GM12878 (cell line): ENCODE measurements at regions not wholly inside any gene's neighbourhood (a gene's known extent, or its start where the extent isn't known, plus 50 kb on each side); places are given as distances from the start of the nearest gene placed in this dataset.

Experiments used
- ATAC-seq: fragments of 200-7000 bp; cut with Tn5 transposase; 3 replicates; pipeline ENCODE4 v1.9.1; 2020; ENCODE audit warnings: mild to moderate bottlenecking, moderate library complexity
- BruUV-seq: library from RNA; stranded (reverse); fragments of 400-500 nt; replicated peaks from 2 replicates; lab custom pipeline; 2021; lab: Mats Ljungman, UMichigan
- CTCF ChIA-PET: fragments of 300-600 bp; sonication (Branson Sonifier 250); formaldehyde crosslinking; extraction: SDS; loops from one replicate; lab custom pipeline; 2021; ENCODE audit warnings: inconsistent platforms; lab: Yijun Ruan, JAX
- POLR2A ChIA-PET: fragments of 350-600 bp; formaldehyde crosslinking; extraction: SDS; loops from one replicate; lab custom pipeline; 2021; ENCODE audit warnings: inconsistent platforms; lab: Charles Lee
- RAD21 ChIA-PET: fragments of 300-600 bp; sonication (Branson Sonifier 250); formaldehyde crosslinking; loops from one replicate; lab custom pipeline; 2023; ENCODE audit warnings: antibody characterized with exemption; ENCODE audit not compliant: unreplicated experiment; lab: Charles Lee
- SMC1A ChIA-PET: fragments of 300-600 bp; sonication (Branson Sonifier 250); formaldehyde crosslinking; loops from one replicate; lab custom pipeline; 2023; ENCODE audit not compliant: unreplicated experiment, uncharacterized antibody; lab: Charles Lee
- DNase-seq: peaks from one replicate; pipeline ENCODE4 v3.0.0-alpha.2; 2011; ENCODE audit warnings: low read depth, low spot score
- FAIRE-seq: peaks from 3 replicates; lab custom pipeline; 2011; peaks lifted over from hg19 to GRCh38; lab: Jason Lieb, UNC
- H2AFZ ChIP-seq: 2 replicates; pipeline ENCODE4 v1.6.0; 2011; ENCODE audit warnings: low read depth, low read length, control low read depth; ENCODE audit not compliant: control insufficient read depth
- H3K27ac ChIP-seq: 2 replicates; pipeline ENCODE4 v1.5.1; 2011; ENCODE audit warnings: control low read depth; ENCODE audit not compliant: control insufficient read depth, insufficient read depth
- H3K27me3 ChIP-seq, 2 experiments: replicated peaks in 1 of 2; 2 replicates each; pipeline versions ENCODE4 v1.6.0 to v1.6.1; 2011; ENCODE audit warnings: low read length in 1 of 2; ENCODE audit not compliant: control insufficient read depth in 2 of 2, insufficient read depth in 2 of 2
- H3K36me3 ChIP-seq, 2 experiments: 2 replicates each; pipeline ENCODE4 v1.5.1; 2011; ENCODE audit warnings: low read length in 1 of 2; ENCODE audit not compliant: control insufficient read depth in 2 of 2, insufficient read depth in 2 of 2
- H3K4me1 ChIP-seq: 2 replicates; pipeline ENCODE4 v1.6.1; 2011; ENCODE audit warnings: mild to moderate bottlenecking, low read length, moderate library complexity, mixed read lengths; ENCODE audit not compliant: control insufficient read depth, insufficient read depth
- H3K4me2 ChIP-seq: 2 replicates; pipeline ENCODE4 v1.6.0; 2011; ENCODE audit warnings: control low read depth; ENCODE audit not compliant: control insufficient read depth, insufficient read depth
- H3K4me3 ChIP-seq: fragments of 200-600 bp; sonication (generic); 2 replicates; pipeline ENCODE4 v1.5.1; 2016
- H3K79me2 ChIP-seq: 2 replicates; pipeline ENCODE4 v1.6.0; 2011; ENCODE audit warnings: low read length; ENCODE audit not compliant: control insufficient read depth, insufficient read depth
- H3K9ac ChIP-seq: 2 replicates; pipeline ENCODE4 v1.8.0; 2011; ENCODE audit warnings: low read length, control low read depth, mixed read lengths; ENCODE audit not compliant: control insufficient read depth, insufficient read depth
- H3K9me3 ChIP-seq: replicated peaks from 3 replicates; pipeline ENCODE4 v1.5.1; 2011; ENCODE audit warnings: mild to moderate bottlenecking, low read length; ENCODE audit not compliant: control insufficient read depth, insufficient read depth
- H4K20me1 ChIP-seq: 2 replicates; pipeline ENCODE4 v1.6.0; 2011; ENCODE audit not compliant: control insufficient read depth, insufficient read depth
- CREB1 ChIP-seq: IDR thresholded peaks from 2 replicates; pipeline ENCODE4 v1.6.1; 2012; ENCODE audit warnings: low read depth, mild to moderate bottlenecking, inconsistent platforms
- JUNB ChIP-seq: IDR thresholded peaks from 2 replicates; pipeline ENCODE4 v1.6.1; 2016; ENCODE audit warnings: antibody characterized with exemption, mild to moderate bottlenecking
- MEF2A ChIP-seq: IDR thresholded peaks from 2 replicates; pipeline ENCODE4 v1.6.1; 2011; ENCODE audit warnings: low read depth, mild to moderate bottlenecking, low read length, moderate library complexity; ENCODE audit not compliant: insufficient read depth
- SMC3 ChIP-seq: IDR thresholded peaks from 2 replicates; pipeline ENCODE4 v1.6.1; 2011; ENCODE audit warnings: low read length, improper control_type of control experiment, borderline replicate concordance
- SP1 ChIP-seq: IDR thresholded peaks from one replicate; pipeline ENCODE4 v1.6.1; 2011; ENCODE audit warnings: low read depth, low read length
- SRF ChIP-seq, 2 experiments: IDR thresholded peaks; 2 replicates each; pipeline ENCODE4 v1.6.1; 2011; ENCODE audit warnings: low read depth in 2 of 2, low read length in 2 of 2, mild to moderate bottlenecking in 1 of 2, moderate library complexity in 1 of 2
- STAT1 ChIP-seq: fragments of 450-650 bp; conservative IDR thresholded peaks from 2 replicates; pipeline ENCODE4 v1.6.1; 2014; ENCODE audit warnings: antibody characterized with exemption, mild to moderate bottlenecking
- TAF1 ChIP-seq: IDR thresholded peaks from 2 replicates; pipeline ENCODE4 v1.6.1; 2011; ENCODE audit warnings: mild to moderate bottlenecking, low read depth, low read length, borderline replicate concordance
- TCF3 ChIP-seq: IDR thresholded peaks from 2 replicates; pipeline ENCODE4 v1.6.1; 2012; ENCODE audit warnings: low read depth, mild to moderate bottlenecking, low read length, borderline replicate concordance; ENCODE audit not compliant: insufficient read depth
- ZBED1 ChIP-seq: IDR thresholded peaks from 2 replicates; pipeline ENCODE4 v1.6.1; 2016; ENCODE audit warnings: borderline replicate concordance
- ZNF622 ChIP-seq: fragments of 450-650 bp; IDR thresholded peaks from 2 replicates; pipeline ENCODE4 v1.6.1; 2017; ENCODE audit warnings: mild to moderate bottlenecking, inconsistent platforms
- WGBS: methylation state at CpG from one replicate; pipeline ENCODE4 v1.1.6; 2016; ENCODE audit warnings: low lambda C conversion rate; ENCODE audit not compliant: insufficient replicate concordance, insufficient coverage; ENCODE audit errors: missing lambda C conversion rate; 5-methylcytosine and 5-hydroxymethylcytosine counted together
- in situ Hi-C: fragments of 300-500 bp; cut with MboI; formaldehyde crosslinking; loops from 9 replicates; pipeline ENCODE4 v1.14.3; 2018; ENCODE audit warnings: mixed read lengths
- intact Hi-C: fragments of 100-400 bp; cut with micrococcal nuclease; formaldehyde crosslinking; loops from one replicate; pipeline ENCODE4 v1.14.2; 2022; ENCODE audit not compliant: unreplicated experiment
- TF ChIP-seq, protein P1 (sequence below): fragments of 150-350 bp; IDR thresholded peaks from 2 replicates; pipeline ENCODE4 v1.6.1; 2016; ENCODE audit warnings: low read depth, low read length
- TF ChIP-seq, protein P2 (sequence below): fragments of 450-650 bp; IDR thresholded peaks from 2 replicates; pipeline ENCODE4 v1.6.1; 2014; ENCODE audit warnings: mild to moderate bottlenecking
- TF ChIP-seq, protein P3 (sequence below): fragments of 450-650 bp; IDR thresholded peaks from 2 replicates; pipeline ENCODE4 v1.6.1; 2017; ENCODE audit warnings: mild to moderate bottlenecking, low read depth, inconsistent platforms; ENCODE audit not compliant: poor library complexity, severe bottlenecking

DNA sequence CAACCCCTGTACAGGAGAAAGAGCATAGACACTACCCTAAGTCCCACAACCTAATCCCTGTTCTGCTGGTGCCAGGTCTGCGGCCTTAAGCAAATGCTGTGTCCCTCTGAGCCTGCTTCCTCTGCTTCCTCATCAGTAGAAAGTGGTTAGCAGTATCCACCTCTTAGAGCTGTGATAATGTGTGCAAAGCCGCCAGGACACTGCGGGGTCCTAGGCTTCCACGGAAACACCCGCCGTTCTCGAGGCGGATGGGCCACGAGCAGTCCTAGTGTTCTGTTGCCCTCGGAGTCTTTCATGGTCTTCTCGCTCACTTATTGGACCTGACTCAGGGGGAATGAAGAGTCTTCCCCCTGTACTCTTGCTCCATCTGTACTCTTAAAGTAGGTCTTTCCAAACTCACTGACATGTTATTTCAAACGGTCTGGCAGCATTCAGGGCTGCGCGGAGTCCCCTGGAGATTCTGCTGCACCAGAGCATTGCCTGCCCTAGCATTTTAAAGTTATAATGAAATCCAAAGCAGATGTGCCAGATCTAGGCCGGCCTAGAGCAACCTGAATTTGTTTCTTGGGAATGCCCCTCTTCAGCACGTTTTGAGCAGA, 107.2 kb upstream of the ZNF236 start:
- no peak overlapping the region for H3K27ac ChIP-seq
- H3K4me3 ChIP-seq = no peak overlapping the region
- no peaks in the 10 kb centered on the region for H3K79me2 ChIP-seq
- TF ChIP-seq, protein P1, sequence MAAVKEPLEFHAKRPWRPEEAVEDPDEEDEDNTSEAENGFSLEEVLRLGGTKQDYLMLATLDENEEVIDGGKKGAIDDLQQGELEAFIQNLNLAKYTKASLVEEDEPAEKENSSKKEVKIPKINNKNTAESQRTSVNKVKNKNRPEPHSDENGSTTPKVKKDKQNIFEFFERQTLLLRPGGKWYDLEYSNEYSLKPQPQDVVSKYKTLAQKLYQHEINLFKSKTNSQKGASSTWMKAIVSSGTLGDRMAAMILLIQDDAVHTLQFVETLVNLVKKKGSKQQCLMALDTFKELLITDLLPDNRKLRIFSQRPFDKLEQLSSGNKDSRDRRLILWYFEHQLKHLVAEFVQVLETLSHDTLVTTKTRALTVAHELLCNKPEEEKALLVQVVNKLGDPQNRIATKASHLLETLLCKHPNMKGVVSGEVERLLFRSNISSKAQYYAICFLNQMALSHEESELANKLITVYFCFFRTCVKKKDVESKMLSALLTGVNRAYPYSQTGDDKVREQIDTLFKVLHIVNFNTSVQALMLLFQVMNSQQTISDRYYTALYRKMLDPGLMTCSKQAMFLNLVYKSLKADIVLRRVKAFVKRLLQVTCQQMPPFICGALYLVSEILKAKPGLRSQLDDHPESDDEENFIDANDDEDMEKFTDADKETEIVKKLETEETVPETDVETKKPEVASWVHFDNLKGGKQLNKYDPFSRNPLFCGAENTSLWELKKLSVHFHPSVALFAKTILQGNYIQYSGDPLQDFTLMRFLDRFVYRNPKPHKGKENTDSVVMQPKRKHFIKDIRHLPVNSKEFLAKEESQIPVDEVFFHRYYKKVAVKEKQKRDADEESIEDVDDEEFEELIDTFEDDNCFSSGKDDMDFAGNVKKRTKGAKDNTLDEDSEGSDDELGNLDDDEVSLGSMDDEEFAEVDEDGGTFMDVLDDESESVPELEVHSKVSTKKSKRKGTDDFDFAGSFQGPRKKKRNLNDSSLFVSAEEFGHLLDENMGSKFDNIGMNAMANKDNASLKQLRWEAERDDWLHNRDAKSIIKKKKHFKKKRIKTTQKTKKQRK = no peak
- TF ChIP-seq, protein P2, sequence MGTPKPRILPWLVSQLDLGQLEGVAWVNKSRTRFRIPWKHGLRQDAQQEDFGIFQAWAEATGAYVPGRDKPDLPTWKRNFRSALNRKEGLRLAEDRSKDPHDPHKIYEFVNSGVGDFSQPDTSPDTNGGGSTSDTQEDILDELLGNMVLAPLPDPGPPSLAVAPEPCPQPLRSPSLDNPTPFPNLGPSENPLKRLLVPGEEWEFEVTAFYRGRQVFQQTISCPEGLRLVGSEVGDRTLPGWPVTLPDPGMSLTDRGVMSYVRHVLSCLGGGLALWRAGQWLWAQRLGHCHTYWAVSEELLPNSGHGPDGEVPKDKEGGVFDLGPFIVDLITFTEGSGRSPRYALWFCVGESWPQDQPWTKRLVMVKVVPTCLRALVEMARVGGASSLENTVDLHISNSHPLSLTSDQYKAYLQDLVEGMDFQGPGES = no peak
- TF ChIP-seq ZNF622 (no peak), TAF1 (no peak), SP1 (no peak), CREB1 (no peak), SRF (IDR thresholded peaks at IDR 0.05; ENCODE audit: low read depth in 2 of 2, low read length in 2 of 2) (no peak), STAT1 (no peak), JUNB (no peak), SMC3 (no peak), MEF2A (no peak), ZBED1 (no peak), TCF3 (no peak)
- TF ChIP-seq, protein P3, sequence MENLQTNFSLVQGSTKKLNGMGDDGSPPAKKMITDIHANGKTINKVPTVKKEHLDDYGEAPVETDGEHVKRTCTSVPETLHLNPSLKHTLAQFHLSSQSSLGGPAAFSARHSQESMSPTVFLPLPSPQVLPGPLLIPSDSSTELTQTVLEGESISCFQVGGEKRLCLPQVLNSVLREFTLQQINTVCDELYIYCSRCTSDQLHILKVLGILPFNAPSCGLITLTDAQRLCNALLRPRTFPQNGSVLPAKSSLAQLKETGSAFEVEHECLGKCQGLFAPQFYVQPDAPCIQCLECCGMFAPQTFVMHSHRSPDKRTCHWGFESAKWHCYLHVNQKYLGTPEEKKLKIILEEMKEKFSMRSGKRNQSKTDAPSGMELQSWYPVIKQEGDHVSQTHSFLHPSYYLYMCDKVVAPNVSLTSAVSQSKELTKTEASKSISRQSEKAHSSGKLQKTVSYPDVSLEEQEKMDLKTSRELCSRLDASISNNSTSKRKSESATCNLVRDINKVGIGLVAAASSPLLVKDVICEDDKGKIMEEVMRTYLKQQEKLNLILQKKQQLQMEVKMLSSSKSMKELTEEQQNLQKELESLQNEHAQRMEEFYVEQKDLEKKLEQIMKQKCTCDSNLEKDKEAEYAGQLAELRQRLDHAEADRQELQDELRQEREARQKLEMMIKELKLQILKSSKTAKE = no peak
- no peak overlapping the region for H2AFZ ChIP-seq
- H3K27me3 ChIP-seq = no peaks in the 10 kb centered on the region
- FAIRE-seq (no peak), ATAC-seq (no peak), DNase-seq (no peak)
- POLR2A ChIA-PET = no interaction called here
- H3K9me3 ChIP-seq = no peaks in the 10 kb centered on the region
- H3K4me1 ChIP-seq = no peaks in the 10 kb centered on the region
- H4K20me1 ChIP-seq = no peaks in the 10 kb centered on the region
- BruUV-seq = no TSS peak
- CTCF ChIA-PET = no interaction called here
- H3K36me3 ChIP-seq = no peaks in the 10 kb centered on the region
- intact Hi-C loops (no loop called here), in situ Hi-C loops (no loop called here)
- no peak overlapping the region for H3K9ac ChIP-seq
- RAD21 ChIA-PET = no interaction called here
- WGBS = 74% methylated on average over 16 of the region's 16 CpGs
- H3K4me2 ChIP-seq = no peak overlapping the region
- SMC1A ChIA-PET = interaction anchor here (1.0 kb wide), 1 partner anchor 1597 kb away, joined by 3 read pairs; no protein-coding TSS in a partner anchor
